ENCODE measurements at regions not wholly inside any gene's neighbourhood (a gene's known extent, or its start where the extent isn't known, plus 50 kb on each side); places are given as distances from the start of the nearest gene placed in this dataset.

DNA sequence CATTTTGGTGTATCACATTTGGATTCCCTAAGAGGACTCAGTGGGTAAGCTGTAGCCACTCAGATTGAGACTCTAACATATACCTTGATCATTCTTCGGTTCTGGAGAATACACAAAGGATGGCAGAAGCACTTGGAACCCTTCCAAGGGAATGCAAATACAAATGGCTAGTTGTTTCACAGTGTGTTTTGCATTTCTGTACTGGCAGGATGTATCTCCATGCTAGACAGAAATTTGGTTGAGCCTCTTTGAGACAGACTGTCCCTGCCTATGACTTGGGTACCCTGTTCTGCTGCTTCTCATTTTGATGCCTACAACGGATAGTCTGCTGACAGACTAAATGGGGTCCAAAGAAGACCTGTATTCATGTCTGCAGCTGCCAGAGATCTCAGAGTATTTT is 273.5 kb downstream of the TMEM38B start:
- DNase-seq (ENCODE audit: low spot score) (no peak), ATAC-seq (no peak)
- TF ChIP-seq, protein P1, sequence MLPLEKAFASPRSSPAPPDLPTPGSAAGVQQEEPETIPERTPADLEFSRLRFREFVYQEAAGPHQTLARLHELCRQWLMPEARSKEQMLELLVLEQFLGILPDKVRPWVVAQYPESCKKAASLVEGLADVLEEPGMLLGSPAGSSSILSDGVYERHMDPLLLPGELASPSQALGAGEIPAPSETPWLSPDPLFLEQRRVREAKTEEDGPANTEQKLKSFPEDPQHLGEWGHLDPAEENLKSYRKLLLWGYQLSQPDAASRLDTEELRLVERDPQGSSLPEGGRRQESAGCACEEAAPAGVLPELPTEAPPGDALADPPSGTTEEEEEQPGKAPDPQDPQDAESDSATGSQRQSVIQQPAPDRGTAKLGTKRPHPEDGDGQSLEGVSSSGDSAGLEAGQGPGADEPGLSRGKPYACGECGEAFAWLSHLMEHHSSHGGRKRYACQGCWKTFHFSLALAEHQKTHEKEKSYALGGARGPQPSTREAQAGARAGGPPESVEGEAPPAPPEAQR (CRISPR knock-in tag; IDR thresholded peaks at IDR 0.05), result no peak
- TF ChIP-seq FOXJ3 (CRISPR knock-in tag; IDR thresholded peaks at IDR 0.05; ENCODE audit: borderline replicate concordance) (no peak), KAT7 (CRISPR knock-in tag; IDR thresholded peaks at IDR 0.05; ENCODE audit: borderline replicate concordance) (no peak), SMAD3 (CRISPR knock-in tag; IDR thresholded peaks at IDR 0.05; ENCODE audit: borderline replicate concordance) (no peak), ZNF416 (CRISPR knock-in tag; IDR thresholded peaks at IDR 0.05) (no peak), GRHL2 (CRISPR knock-in tag; IDR thresholded peaks at IDR 0.05; ENCODE audit: insufficient replicate concordance, severe bottlenecking) (no peak), TP53 (CRISPR knock-in tag; IDR thresholded peaks at IDR 0.05) (no peak), CREM (CRISPR knock-in tag; IDR thresholded peaks at IDR 0.05) (no peak)
- TF ChIP-seq, protein P2, sequence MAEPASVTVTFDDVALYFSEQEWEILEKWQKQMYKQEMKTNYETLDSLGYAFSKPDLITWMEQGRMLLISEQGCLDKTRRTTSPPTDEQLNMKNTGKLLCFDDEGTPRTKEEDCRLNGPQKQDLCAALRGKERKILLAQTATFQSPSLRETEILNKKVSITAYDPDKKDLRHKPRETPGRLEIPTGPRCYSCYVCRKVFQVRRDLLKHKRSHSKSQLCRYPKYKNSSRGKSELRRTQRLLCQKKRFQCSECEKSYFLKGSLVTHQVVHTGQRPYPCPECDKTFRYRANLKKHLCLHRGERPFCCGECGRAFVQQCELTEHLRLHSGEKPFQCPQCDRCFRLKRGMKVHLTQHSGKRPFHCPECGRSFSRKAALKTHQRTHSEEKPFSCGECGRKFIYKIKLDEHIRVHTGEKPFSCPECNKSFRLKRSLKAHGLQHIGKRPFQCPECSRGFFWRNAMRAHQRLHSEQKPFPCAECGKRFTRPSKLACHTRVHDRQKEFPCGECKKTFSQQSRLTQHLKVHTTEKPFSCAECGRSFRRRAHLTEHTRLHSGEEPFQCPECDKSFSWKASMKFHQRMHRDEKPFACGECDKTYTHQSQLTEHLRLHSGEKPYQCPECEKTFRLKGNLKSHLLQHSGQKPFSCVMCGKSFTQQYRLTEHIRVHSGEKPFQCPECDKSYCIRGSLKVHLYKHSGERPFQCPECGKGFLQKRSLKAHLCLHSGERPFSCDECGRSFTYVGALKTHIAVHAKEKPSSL (CRISPR knock-in tag; conservative IDR thresholded peaks at IDR 0.05), result no peak
- TF ChIP-seq, protein P3, sequence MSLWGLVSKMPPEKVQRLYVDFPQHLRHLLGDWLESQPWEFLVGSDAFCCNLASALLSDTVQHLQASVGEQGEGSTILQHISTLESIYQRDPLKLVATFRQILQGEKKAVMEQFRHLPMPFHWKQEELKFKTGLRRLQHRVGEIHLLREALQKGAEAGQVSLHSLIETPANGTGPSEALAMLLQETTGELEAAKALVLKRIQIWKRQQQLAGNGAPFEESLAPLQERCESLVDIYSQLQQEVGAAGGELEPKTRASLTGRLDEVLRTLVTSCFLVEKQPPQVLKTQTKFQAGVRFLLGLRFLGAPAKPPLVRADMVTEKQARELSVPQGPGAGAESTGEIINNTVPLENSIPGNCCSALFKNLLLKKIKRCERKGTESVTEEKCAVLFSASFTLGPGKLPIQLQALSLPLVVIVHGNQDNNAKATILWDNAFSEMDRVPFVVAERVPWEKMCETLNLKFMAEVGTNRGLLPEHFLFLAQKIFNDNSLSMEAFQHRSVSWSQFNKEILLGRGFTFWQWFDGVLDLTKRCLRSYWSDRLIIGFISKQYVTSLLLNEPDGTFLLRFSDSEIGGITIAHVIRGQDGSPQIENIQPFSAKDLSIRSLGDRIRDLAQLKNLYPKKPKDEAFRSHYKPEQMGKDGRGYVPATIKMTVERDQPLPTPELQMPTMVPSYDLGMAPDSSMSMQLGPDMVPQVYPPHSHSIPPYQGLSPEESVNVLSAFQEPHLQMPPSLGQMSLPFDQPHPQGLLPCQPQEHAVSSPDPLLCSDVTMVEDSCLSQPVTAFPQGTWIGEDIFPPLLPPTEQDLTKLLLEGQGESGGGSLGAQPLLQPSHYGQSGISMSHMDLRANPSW (CRISPR knock-in tag; conservative IDR thresholded peaks at IDR 0.05; ENCODE audit: low read depth), result no peak
- TF ChIP-seq, protein P4, sequence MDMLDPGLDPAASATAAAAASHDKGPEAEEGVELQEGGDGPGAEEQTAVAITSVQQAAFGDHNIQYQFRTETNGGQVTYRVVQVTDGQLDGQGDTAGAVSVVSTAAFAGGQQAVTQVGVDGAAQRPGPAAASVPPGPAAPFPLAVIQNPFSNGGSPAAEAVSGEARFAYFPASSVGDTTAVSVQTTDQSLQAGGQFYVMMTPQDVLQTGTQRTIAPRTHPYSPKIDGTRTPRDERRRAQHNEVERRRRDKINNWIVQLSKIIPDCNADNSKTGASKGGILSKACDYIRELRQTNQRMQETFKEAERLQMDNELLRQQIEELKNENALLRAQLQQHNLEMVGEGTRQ (CRISPR knock-in tag; IDR thresholded peaks at IDR 0.05), result no peak
- TF ChIP-seq, protein P5, sequence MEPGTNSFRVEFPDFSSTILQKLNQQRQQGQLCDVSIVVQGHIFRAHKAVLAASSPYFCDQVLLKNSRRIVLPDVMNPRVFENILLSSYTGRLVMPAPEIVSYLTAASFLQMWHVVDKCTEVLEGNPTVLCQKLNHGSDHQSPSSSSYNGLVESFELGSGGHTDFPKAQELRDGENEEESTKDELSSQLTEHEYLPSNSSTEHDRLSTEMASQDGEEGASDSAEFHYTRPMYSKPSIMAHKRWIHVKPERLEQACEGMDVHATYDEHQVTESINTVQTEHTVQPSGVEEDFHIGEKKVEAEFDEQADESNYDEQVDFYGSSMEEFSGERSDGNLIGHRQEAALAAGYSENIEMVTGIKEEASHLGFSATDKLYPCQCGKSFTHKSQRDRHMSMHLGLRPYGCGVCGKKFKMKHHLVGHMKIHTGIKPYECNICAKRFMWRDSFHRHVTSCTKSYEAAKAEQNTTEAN (CRISPR knock-in tag; IDR thresholded peaks at IDR 0.05), result no peak
- TF ChIP-seq, protein P6, sequence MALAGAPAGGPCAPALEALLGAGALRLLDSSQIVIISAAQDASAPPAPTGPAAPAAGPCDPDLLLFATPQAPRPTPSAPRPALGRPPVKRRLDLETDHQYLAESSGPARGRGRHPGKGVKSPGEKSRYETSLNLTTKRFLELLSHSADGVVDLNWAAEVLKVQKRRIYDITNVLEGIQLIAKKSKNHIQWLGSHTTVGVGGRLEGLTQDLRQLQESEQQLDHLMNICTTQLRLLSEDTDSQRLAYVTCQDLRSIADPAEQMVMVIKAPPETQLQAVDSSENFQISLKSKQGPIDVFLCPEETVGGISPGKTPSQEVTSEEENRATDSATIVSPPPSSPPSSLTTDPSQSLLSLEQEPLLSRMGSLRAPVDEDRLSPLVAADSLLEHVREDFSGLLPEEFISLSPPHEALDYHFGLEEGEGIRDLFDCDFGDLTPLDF (CRISPR knock-in tag; IDR thresholded peaks at IDR 0.05), result no peak
- TF ChIP-seq, protein P7, sequence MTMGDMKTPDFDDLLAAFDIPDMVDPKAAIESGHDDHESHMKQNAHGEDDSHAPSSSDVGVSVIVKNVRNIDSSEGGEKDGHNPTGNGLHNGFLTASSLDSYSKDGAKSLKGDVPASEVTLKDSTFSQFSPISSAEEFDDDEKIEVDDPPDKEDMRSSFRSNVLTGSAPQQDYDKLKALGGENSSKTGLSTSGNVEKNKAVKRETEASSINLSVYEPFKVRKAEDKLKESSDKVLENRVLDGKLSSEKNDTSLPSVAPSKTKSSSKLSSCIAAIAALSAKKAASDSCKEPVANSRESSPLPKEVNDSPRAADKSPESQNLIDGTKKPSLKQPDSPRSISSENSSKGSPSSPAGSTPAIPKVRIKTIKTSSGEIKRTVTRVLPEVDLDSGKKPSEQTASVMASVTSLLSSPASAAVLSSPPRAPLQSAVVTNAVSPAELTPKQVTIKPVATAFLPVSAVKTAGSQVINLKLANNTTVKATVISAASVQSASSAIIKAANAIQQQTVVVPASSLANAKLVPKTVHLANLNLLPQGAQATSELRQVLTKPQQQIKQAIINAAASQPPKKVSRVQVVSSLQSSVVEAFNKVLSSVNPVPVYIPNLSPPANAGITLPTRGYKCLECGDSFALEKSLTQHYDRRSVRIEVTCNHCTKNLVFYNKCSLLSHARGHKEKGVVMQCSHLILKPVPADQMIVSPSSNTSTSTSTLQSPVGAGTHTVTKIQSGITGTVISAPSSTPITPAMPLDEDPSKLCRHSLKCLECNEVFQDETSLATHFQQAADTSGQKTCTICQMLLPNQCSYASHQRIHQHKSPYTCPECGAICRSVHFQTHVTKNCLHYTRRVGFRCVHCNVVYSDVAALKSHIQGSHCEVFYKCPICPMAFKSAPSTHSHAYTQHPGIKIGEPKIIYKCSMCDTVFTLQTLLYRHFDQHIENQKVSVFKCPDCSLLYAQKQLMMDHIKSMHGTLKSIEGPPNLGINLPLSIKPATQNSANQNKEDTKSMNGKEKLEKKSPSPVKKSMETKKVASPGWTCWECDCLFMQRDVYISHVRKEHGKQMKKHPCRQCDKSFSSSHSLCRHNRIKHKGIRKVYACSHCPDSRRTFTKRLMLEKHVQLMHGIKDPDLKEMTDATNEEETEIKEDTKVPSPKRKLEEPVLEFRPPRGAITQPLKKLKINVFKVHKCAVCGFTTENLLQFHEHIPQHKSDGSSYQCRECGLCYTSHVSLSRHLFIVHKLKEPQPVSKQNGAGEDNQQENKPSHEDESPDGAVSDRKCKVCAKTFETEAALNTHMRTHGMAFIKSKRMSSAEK (CRISPR knock-in tag; IDR thresholded peaks at IDR 0.05; ENCODE audit: borderline replicate concordance), result no peak
- H3K4me1 Mint-ChIP-seq, result peaks cover 40% of the 10 kb centered on the region
- CTCF ChIA-PET, result no interaction called here
- H3K4me3 Mint-ChIP-seq, result no peak overlapping the region
- peaks cover 20% of the 10 kb centered on the region for H3K27me3 Mint-ChIP-seq (ENCODE audit: low read depth)
- no peak overlapping the region for H3K27ac Mint-ChIP-seq
- POLR2A ChIA-PET, result no interaction called here
- H3K9me3 Mint-ChIP-seq, result no peaks in the 10 kb centered on the region
- no peaks in the 10 kb centered on the region for H3K36me3 Mint-ChIP-seq

Data from WTC11 (cell line).